OCI-LY7 (cell line): ENCODE measurements at regions not wholly inside any gene's neighbourhood (a gene's known extent, or its start where the extent isn't known, plus 50 kb on each side); places are given as distances from the start of the nearest gene placed in this dataset. TPM values are rescaled to one million over a fixed set of nuclear protein-coding genes. Genes with fewer than 3 reads are reported as not detected.

Experiments
- BruUV-seq: library from RNA; stranded (reverse); fragments of 400-500 nt; replicated peaks from 2 replicates; lab custom pipeline; 2021; lab: Mats Ljungman, UMichigan
- CTCF ChIA-PET: fragments of 300-600 bp; sonication (Branson Sonifier 250); formaldehyde crosslinking; loops from one replicate; lab custom pipeline; 2022; ENCODE audit warnings: antibody characterized with exemption; ENCODE audit not compliant: unreplicated experiment; lab: Charles Lee
- POLR2A ChIA-PET: fragments of 300-600 bp; sonication (Branson Sonifier 250); formaldehyde crosslinking; loops from one replicate; lab custom pipeline; 2022; ENCODE audit warnings: antibody characterized with exemption; lab: Charles Lee
- DNase-seq: peaks from one replicate; pipeline ENCODE4 v3.0.0-alpha.2; 2015; ENCODE audit warnings: low spot score
- H2AFZ ChIP-seq: fragments of 200-600 bp; sonication (generic), shearing (Covaris generic); 2 replicates; pipeline ENCODE4 v1.6.1; 2014; ENCODE audit warnings: mild to moderate bottlenecking, antibody characterized with exemption, low read length, moderate library complexity
- H3K27ac ChIP-seq: fragments of 200-600 bp; sonication (generic); 2 replicates; pipeline ENCODE4 v1.5.1; 2014; ENCODE audit warnings: mixed run types, low read depth, mild to moderate bottlenecking, moderate library complexity, low read length, inconsistent platforms; ENCODE audit not compliant: poor library complexity, severe bottlenecking
- H3K36me3 ChIP-seq: fragments of 200-600 bp; sonication (generic); 2 replicates; pipeline ENCODE4 v1.6.1; 2014; ENCODE audit warnings: mild to moderate bottlenecking, antibody characterized with exemption, low read length, moderate library complexity, mixed read lengths; ENCODE audit not compliant: insufficient read depth
- H3K4me1 ChIP-seq: fragments of 200-600 bp; sonication (generic); 2 replicates; pipeline ENCODE4 v1.5.1; 2014; ENCODE audit warnings: mild to moderate bottlenecking, low read length; ENCODE audit not compliant: insufficient read depth, poor library complexity, severe bottlenecking
- H3K4me2 ChIP-seq: fragments of 200-600 bp; sonication (generic); 2 replicates; pipeline ENCODE4 v1.6.1; 2014; ENCODE audit warnings: mild to moderate bottlenecking, low read length
- H3K4me3 ChIP-seq: fragments of 200-600 bp; sonication (generic); 2 replicates; pipeline ENCODE4 v1.5.1; 2014; ENCODE audit warnings: mild to moderate bottlenecking, low read depth, low read length; ENCODE audit not compliant: poor library complexity, severe bottlenecking
- H3K79me2 ChIP-seq: fragments of 200-600 bp; sonication (generic); 2 replicates; pipeline ENCODE4 v1.6.1; 2016; ENCODE audit warnings: low read depth, mild to moderate bottlenecking, low read length, moderate library complexity, mixed read lengths; ENCODE audit not compliant: insufficient read depth
- H3K9me2 ChIP-seq: fragments of 200-600 bp; sonication (generic); 2 replicates; pipeline ENCODE4 v1.6.1; 2016; ENCODE audit warnings: mild to moderate bottlenecking, low read length, mixed read lengths; ENCODE audit not compliant: insufficient read depth
- H3K9me3 ChIP-seq: fragments of 200-600 bp; sonication (generic); 2 replicates; pipeline ENCODE4 v1.6.1; 2014; ENCODE audit warnings: mild to moderate bottlenecking, mixed run types, low read length, mixed read lengths
- H4K20me1 ChIP-seq: fragments of 200-600 bp; sonication (generic); 2 replicates; pipeline ENCODE4 v1.6.1; 2014; ENCODE audit warnings: mild to moderate bottlenecking, antibody characterized with exemption, low read length, moderate library complexity, mixed read lengths; ENCODE audit not compliant: insufficient read depth
- CTCF ChIP-seq: fragments of 200-600 bp; sonication (generic); conservative IDR thresholded peaks from 2 replicates; pipeline ENCODE4 v1.5.1; 2014; ENCODE audit warnings: mild to moderate bottlenecking, antibody characterized with exemption, low read length, moderate library complexity, mixed read lengths
- EZH2phosphoT487 ChIP-seq: fragments of 200-600 bp; sonication (generic); IDR thresholded peaks from 2 replicates; pipeline ENCODE4 v1.6.1; 2018; ENCODE audit warnings: low read depth, borderline replicate concordance, mild to moderate bottlenecking, mixed run types, antibody characterized with exemption, low read length, moderate library complexity, mixed read lengths
- intact Hi-C: fragments of 100-400 bp; cut with micrococcal nuclease; formaldehyde crosslinking; loops from one replicate; pipeline ENCODE4 v1.10.0; 2022; ENCODE audit not compliant: unreplicated experiment
- small RNA-seq: library from RNA; depleted of rRNA; stranded (forward); fragments of <200 nt; gene quantifications from one replicate; pipeline ENCODE3, GENCODE V24; 2014

GRCh38 chr3:145981056-145981455 lies 179.9 kb downstream of the PLOD2 start:
- Histone ChIP-seq H2AFZ (no peak overlapping the region), H3K4me1 (no peaks in the 10 kb centered on the region), H3K4me3 (no peak overlapping the region), H3K4me2 (no peak overlapping the region), H3K9me2 (no peaks in the 10 kb centered on the region), H3K36me3 (no peaks in the 10 kb centered on the region), H3K79me2 (no peaks in the 10 kb centered on the region), H4K20me1 (no peaks in the 10 kb centered on the region), H3K9me3 (no peaks in the 10 kb centered on the region), H3K27ac (no peak overlapping the region)
- intact Hi-C loops = no loop called here
- POLR2A ChIA-PET = interaction anchor here (0.7 kb wide), 1 partner anchor 17 kb away, joined by 4 read pairs; no protein-coding TSS in a partner anchor
- CTCF ChIA-PET = no interaction called here
- DNase-seq = no peak
- TF ChIP-seq CTCF (no peak), EZH2phosphoT487 (no peak)
- BruUV-seq = no TSS peak

GRCh38 chr3:145983101-145983500 lies 177.9 kb downstream of the PLOD2 start:
- Histone ChIP-seq H3K9me3 (no peaks in the 10 kb centered on the region), H2AFZ (no peak overlapping the region), H3K27ac (no peak overlapping the region), H3K36me3 (no peaks in the 10 kb centered on the region), H3K4me3 (no peak overlapping the region), H3K79me2 (no peaks in the 10 kb centered on the region), H3K4me1 (no peaks in the 10 kb centered on the region), H3K4me2 (no peak overlapping the region), H3K9me2 (no peaks in the 10 kb centered on the region), H4K20me1 (no peaks in the 10 kb centered on the region)
- ChIA-PET POLR2A (no interaction called here), CTCF (no interaction called here)
- no peak for DNase-seq
- intact Hi-C loops = no loop called here
- no peak for TF ChIP-seq EZH2phosphoT487
- TF ChIP-seq CTCF = no peak
- no TSS peak for BruUV-seq

Small RNAs in the stretch of these regions (small RNA-seq; reads per million reads assigned to genes)
- not detected for gene RNA5SP144
